Sigmoid colon (tissue), 4 donors: ENCODE measurements at regions not wholly inside any gene's neighbourhood (a gene's known extent, or its start where the extent isn't known, plus 50 kb on each side); places are given as distances from the start of the nearest gene placed in this dataset.

ENCODE experiments used
- POLR2A ChIP-seq, 2 donors: fragments of 450-650 bp; IDR thresholded peaks; one replicate each; pipeline ENCODE4 v1.6.1; 2016; ENCODE audit warnings: antibody characterized with exemption in 2 of 2, mild to moderate bottlenecking in 2 of 2, moderate library complexity in 2 of 2
- POLR2AphosphoS5 ChIP-seq, 4 donors: sonication (generic); formaldehyde crosslinking; IDR thresholded peaks; one replicate each; pipeline ENCODE4 v1.6.1; 2017; ENCODE audit warnings: antibody characterized with exemption in 4 of 4

GRCh38 chr5:42337607-42338006 lies 85.6 kb upstream of the GHR start:
- TF ChIP-seq POLR2AphosphoS5 (IDR thresholded peaks at IDR 0.05) (no peak), POLR2A (IDR thresholded peaks at IDR 0.05) (no peak)
